HG03159 (cell line): ENCODE measurements at regions not wholly inside any gene's neighbourhood (a gene's known extent, or its start where the extent isn't known, plus 50 kb on each side); places are given as distances from the start of the nearest gene placed in this dataset.

Experiments
- ATAC-seq: cut with Tn5 transposase; IDR thresholded peaks from one replicate; pipeline ENCODE4 v1.9.1; 2021; ENCODE audit warnings: mild to moderate bottlenecking, moderate library complexity; ENCODE audit not compliant: unreplicated experiment

DNA sequence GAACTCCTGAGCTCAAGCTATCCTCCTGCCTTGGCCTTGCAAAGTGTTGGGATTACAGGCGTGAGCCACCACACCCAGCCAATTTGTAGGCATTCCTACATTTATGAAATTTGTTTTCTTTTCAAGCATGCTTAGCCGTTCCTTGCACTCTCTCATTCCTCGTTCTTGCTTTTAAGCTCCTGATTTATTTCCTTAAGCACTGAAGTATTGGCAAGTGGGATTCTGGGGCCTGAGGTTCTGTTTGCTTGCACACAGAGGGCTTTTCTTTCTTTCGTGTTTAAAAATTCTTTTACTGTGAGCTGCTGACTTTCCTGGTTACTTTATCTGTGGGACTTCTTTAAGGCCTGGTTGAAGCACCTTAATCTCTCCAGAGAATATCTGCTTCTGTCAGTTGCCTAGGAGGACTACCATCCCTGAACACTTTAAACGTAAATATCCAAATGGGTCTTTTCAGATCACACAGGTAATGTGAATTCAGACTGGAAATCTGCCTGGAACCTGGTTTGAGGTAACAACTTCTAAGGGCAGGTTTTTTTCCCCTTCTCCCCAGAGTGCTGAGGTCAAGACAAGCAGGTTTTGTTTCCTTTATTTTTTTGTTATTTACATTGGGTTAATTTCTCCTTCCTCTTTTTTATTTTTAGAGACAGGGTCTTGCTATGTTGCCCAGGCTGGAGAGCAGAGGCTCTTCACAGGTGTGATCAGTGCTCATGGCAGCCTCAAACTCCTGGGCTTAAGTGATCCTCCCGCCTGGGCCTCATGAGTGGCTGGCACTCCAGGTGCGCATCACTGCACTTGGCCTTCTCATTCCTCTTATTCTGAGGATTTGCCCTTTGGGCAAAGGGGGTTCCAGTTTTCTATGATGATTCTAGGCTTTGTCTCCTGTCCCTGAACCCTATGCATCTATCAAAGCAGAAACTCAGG is 102.9 kb downstream of the PFKFB3 start:
- no peak for ATAC-seq

- no peak for ATAC-seq
Measured at GRCh38 chr10:6306917-6307316, 104.2 kb downstream of the PFKFB3 start.

- no peak for ATAC-seq
Measured at GRCh38 chr10:6309816-6310215, 107.1 kb downstream of the PFKFB3 start.

GRCh38 chr10:6310977-6311376 is 108.2 kb downstream of the PFKFB3 start:
- ATAC-seq: no peak

GRCh38 chr10:6311700-6312330 is 109.1 kb downstream of the PFKFB3 start:
- ATAC-seq: no peak

DNA sequence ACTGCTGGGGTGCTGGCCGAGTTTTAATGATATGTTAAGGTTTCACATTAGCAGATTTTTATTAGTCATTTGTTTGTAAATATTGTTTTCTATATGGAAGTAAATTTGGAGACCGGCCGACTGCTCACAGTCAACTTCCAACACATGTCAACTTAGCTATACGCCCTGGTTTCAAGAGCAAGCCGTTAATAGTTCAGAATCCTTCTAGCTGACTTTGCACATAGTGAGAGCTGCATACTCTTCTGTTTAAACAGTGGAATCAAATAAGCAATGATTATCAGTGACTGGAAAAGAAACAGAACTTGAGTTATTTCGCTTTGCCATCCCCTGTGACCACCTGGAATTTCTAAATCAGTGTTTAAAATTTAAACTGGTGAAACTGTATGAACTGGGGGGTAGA is 109.9 kb downstream of the PFKFB3 start:
- no peak for ATAC-seq

DNA sequence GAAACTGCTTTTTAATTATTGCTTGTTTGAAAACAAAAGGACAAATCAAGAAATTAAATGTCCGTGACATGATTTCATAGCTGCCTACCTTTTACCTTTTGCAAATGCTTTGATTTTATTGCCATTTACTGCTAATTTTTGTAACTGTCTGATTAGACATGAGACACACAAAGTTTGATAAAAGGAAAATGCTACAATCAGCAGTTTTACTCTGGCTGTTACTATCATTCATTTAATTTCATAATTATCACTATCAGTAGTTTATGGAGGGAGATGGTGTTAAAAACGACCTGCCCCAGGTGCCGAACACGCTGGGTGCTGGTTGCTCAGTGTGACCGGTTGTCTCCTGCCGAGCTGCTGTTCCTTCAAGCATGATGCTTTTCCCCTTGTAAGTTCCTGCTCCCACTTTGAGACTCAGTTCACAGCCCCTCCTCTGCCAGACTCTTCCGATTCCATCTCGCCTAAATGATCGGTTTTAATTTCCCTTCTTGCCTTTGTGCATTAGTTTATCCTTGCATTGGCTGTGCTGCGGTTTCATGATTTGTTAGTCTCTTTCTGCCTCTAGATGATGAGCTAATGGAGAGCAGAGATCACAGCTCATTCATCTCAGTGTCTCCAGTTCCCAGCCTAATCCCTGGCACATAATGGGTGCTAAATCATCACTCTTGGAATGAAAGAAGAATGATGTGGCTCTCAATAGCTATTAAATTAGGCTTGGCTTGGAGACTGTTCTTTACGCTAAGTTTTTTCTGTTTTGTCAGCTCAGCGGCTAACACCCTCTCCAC is 110.6 kb downstream of the PFKFB3 start:
- no peak for ATAC-seq

DNA sequence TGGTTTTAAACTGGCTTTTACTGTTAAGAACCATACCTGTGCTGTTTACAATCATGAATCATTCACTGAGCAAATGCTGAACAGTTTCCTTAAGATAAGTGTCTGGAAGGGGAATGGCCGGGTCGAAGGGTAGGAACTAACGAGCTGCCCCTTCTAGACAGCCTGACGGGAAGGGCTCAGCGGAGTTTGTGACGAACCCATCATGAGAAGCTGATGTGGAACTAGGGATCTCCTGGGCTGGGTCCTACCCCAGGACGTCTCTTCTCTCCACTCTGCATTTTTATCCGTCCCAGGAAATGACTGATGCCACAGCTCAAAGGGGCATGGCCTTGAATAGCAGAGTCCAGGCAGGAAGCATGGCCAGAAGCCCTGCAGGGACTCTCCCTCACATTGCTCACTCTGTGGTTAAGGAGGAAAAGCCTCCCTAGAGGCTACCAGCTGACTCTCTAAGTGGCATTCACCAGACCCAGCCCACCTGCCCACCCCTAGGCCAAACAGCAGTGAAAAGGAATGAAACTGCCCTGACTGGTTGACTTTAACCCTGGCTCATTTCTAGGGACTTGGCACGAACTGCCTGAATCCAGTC is 112.0 kb downstream of the PFKFB3 start:
- ATAC-seq: no peak

DNA sequence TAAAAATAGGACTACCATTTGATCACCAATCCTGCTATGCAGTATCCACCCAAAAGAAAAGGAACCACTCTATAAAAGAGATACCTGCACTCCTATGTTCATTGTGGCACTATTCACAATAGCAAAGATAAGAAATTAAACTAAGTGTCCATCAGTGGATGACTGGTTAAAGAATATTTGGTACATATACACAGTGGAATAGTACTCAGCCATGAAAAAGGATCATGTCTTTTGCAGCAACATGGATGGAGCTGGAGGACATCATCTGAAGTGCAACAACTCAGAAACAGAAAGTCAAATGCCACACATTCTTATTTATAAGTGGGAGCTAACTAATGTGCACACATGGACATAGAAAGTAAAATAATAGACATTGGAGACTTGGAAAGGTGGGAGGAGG is 116.4 kb downstream of the PFKFB3 start:
- no peak for ATAC-seq

- peak; percentile 79 for ATAC-seq
Measured at GRCh38 chr10:6320320-6321010, 117.7 kb downstream of the PFKFB3 start.

DNA sequence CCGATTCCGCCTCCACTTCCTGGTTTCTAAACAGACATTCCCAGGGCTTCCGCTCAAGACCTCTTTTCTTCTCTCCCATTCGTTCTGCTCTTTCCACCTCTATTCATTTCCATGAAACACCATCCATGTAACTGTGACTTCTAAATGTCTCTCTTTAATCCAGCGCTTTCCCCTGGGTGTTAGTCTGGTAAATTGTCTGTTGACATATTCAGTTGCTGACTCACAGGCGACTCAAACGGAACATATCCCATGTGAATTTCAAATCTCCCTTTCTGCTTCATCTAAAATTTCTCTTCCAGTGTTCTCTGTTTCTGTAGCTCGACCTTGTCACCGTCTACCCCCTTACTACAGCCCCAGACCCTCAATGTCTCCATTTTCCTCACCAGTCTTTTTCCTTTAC is 119.1 kb downstream of the PFKFB3 start:
- ATAC-seq: no peak

- ATAC-seq: no peak
Measured at GRCh38 chr10:6322805-6323204, 120.1 kb downstream of the PFKFB3 start.

- no peak for ATAC-seq
Measured at GRCh38 chr10:6327961-6328698, 125.4 kb downstream of the PFKFB3 start.

GRCh38 chr10:6328699-6329423 is 126.1 kb downstream of the PFKFB3 start:
- no peak for ATAC-seq

- no peak for ATAC-seq
Measured at GRCh38 chr10:6333086-6333485, 130.4 kb downstream of the PFKFB3 start.

- no peak for ATAC-seq
Measured at GRCh38 chr10:6333973-6334372, 131.2 kb downstream of the PFKFB3 start.

- ATAC-seq: no peak
Measured at GRCh38 chr10:6336016-6336415, 133.3 kb downstream of the PFKFB3 start.

DNA sequence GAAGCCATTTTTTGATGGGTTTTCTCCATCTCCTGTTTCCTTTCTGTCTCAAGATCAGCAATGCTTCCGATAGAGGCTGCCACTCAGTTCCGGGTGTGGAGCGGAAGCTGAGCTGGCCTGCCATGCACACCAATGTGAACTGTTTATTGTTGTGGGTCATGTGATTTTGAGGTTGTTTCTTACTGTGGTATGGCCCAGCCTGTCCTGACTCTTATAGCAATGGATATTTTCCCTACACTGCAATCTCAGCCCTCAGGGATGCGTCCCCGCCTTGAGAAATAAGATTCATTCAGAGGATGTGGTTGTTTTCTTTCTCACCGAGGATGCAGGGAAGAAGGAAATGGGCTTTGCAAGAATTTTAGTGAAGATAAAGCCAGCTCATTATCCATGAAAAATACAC is 134.7 kb downstream of the PFKFB3 start:
- ATAC-seq: no peak

DNA sequence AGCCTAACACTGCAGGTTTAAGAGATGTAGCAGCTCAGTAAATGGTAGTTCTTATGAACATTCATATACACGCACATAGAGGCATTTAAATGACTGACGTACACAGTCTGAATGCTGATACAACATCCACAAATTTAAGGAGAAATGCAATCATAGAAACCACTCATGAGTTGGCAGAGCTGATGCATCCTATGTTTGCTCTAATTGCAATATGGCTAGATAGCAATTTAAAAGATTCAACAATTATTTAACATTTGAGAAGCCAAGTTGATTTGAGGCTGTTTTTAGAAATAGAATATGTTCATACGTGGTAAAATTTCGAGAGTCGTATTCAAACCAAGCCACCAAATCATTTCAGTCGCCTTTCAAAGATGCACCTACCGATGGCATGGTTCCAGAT is 135.6 kb downstream of the PFKFB3 start:
- ATAC-seq: no peak
